ENCODE measurements at regions not wholly inside any gene's neighbourhood (a gene's known extent, or its start where the extent isn't known, plus 50 kb on each side); places are given as distances from the start of the nearest gene placed in this dataset.

- Histone ChIP-seq H3K36me3 (ENCODE audit: control insufficient read depth, insufficient read depth, low read length) (no peaks in the 10 kb centered on the region), H3K9me3 (ENCODE audit: control insufficient read depth, insufficient read depth, low read depth, low read length) (no peaks in the 10 kb centered on the region), H3K27me3 (ENCODE audit: control insufficient read depth, insufficient read depth, low read length) (no peaks in the 10 kb centered on the region), H3K4me3 (ENCODE audit: low read depth in 2 of 2, low read length in 2 of 2) (no peak overlapping the region), H3K27ac (ENCODE audit: low read length) (no peak overlapping the region), H3K4me1 (ENCODE audit: control insufficient read depth, insufficient read depth, low read length) (no peaks in the 10 kb centered on the region)
- ATAC-seq (no peak), DNase-seq (ENCODE audit: low read depth, low spot score) (no peak)
- POLR2A ChIA-PET: no interaction called here
- in situ Hi-C loops (cut with HindIII; ENCODE audit: low pct_unique_long_range_greater_than_20kb, low sequenced_read_pairs) (no loop called here), intact Hi-C loops (cut with micrococcal nuclease; ENCODE audit: unreplicated experiment) (no loop called here)
- CTCF ChIA-PET: no interaction called here
- BruUV-seq (replicated peaks): no TSS peak
- TF ChIP-seq CTCF (IDR thresholded peaks at IDR 0.05) (no peak), POLR2AphosphoS5 (IDR thresholded peaks at IDR 0.05; ENCODE audit: low read depth, low read length) (no peak), REST (IDR thresholded peaks at IDR 0.05; ENCODE audit: insufficient read depth in 1 of 2, low read depth in 2 of 2, low read length in 1 of 2) (no peak), SIN3A (IDR thresholded peaks at IDR 0.05; ENCODE audit: borderline replicate concordance, insufficient read depth, low read depth, low read length) (no peak), TCF7L2 (IDR thresholded peaks at IDR 0.05; ENCODE audit: low read depth, low read length) (no peak)
Observed at GRCh38 chr5:111962906-111963305, 205.9 kb upstream of the NREP start.

- H3K9me3 ChIP-seq (ENCODE audit: control insufficient read depth, insufficient read depth, low read depth, low read length): no peaks in the 10 kb centered on the region
- intact Hi-C loops (cut with micrococcal nuclease; ENCODE audit: unreplicated experiment): no loop called here
- ChIA-PET POLR2A (no interaction called here), CTCF (no interaction called here)
- no peaks in the 10 kb centered on the region for H3K4me1 ChIP-seq (ENCODE audit: control insufficient read depth, insufficient read depth, low read length)
- ATAC-seq (no peak), DNase-seq (ENCODE audit: low read depth, low spot score) (no peak)
- no peak overlapping the region for H3K4me3 ChIP-seq (ENCODE audit: low read depth in 2 of 2, low read length in 2 of 2)
- no peaks in the 10 kb centered on the region for H3K36me3 ChIP-seq (ENCODE audit: control insufficient read depth, insufficient read depth, low read length)
- no TSS peak for BruUV-seq (replicated peaks)
- no peak for TF ChIP-seq SIN3A (IDR thresholded peaks at IDR 0.05; ENCODE audit: borderline replicate concordance, insufficient read depth, low read depth, low read length)
- no peak for TF ChIP-seq TCF7L2 (IDR thresholded peaks at IDR 0.05; ENCODE audit: low read depth, low read length)
- TF ChIP-seq POLR2AphosphoS5 (IDR thresholded peaks at IDR 0.05; ENCODE audit: low read depth, low read length): no peak
- TF ChIP-seq REST (IDR thresholded peaks at IDR 0.05; ENCODE audit: insufficient read depth in 1 of 2, low read depth in 2 of 2, low read length in 1 of 2): no peak
- no peak overlapping the region for H3K27ac ChIP-seq (ENCODE audit: low read length)
- in situ Hi-C loops (cut with HindIII; ENCODE audit: low pct_unique_long_range_greater_than_20kb, low sequenced_read_pairs): no loop called here
- no peaks in the 10 kb centered on the region for H3K27me3 ChIP-seq (ENCODE audit: control insufficient read depth, insufficient read depth, low read length)
Observed at GRCh38 chr5:111961862-111962261, 204.9 kb upstream of the NREP start.

Measured in Panc1 (cell line).